ENCODE measurements at regions not wholly inside any gene's neighbourhood (a gene's known extent, or its start where the extent isn't known, plus 50 kb on each side); places are given as distances from the start of the nearest gene placed in this dataset.

- TF ChIP-seq ZBTB33 (IDR thresholded peaks at IDR 0.05) (no peak), TAF1 (conservative IDR thresholded peaks at IDR 0.05) (no peak), CTCF (IDR thresholded peaks at IDR 0.05; ENCODE audit: low read depth, low read length, missing input control) (no peak), ATF3 (IDR thresholded peaks at IDR 0.05) (no peak), RAD21 (IDR thresholded peaks at IDR 0.05) (no peak), EGR1 (IDR thresholded peaks at IDR 0.05; ENCODE audit: low read depth in 2 of 2) (no peak), SP1 (IDR thresholded peaks at IDR 0.05) (no peak), JUND (IDR thresholded peaks at IDR 0.05) (no peak), YY1 (IDR thresholded peaks at IDR 0.05) (no peak), RXRA (IDR thresholded peaks at IDR 0.05) (no peak), MAX (IDR thresholded peaks at IDR 0.05) (no peak), REST (IDR thresholded peaks at IDR 0.05) (no peak), HNF4G (IDR thresholded peaks at IDR 0.05) (no peak), GABPA (IDR thresholded peaks at IDR 0.05 in 1 of 2, conservative IDR thresholded peaks at IDR 0.05 in 1 of 2) (no peak)
Measured at GRCh38 chr19:34309368-34310138, 55.2 kb downstream of the GARRE1 start.

Measured in liver (tissue), 3 donors.